SK-N-SH (cell line): ENCODE measurements at regions not wholly inside any gene's neighbourhood (a gene's known extent, or its start where the extent isn't known, plus 50 kb on each side); places are given as distances from the start of the nearest gene placed in this dataset.

ENCODE experiments used
- CTCF ChIA-PET: fragments of 300-600, 350-600 bp; formaldehyde crosslinking; extraction: SDS; loops from one replicate; lab custom pipeline; 2021; lab: Yijun Ruan, JAX
- POLR2A ChIA-PET: fragments of 350-600 bp; sonication (Branson Sonifier 250); formaldehyde crosslinking; extraction: SDS; loops from one replicate; lab custom pipeline; 2020; ENCODE audit warnings: antibody characterized with exemption, inconsistent platforms; lab: Yijun Ruan, JAX
- DNase-seq: peaks from one replicate; pipeline ENCODE4 v3.0.0; 2012
- H2AFZ ChIP-seq: fragments of 200-600 bp; sonication (generic); 2 replicates; pipeline ENCODE4 v1.8.1; 2016; ENCODE audit warnings: antibody characterized with exemption, mild to moderate bottlenecking, low read depth
- H3F3A ChIP-seq: fragments of 200-600 bp; sonication (generic); replicated peaks from 2 replicates; pipeline ENCODE3; 2016; ENCODE audit warnings: antibody characterized with exemption, mild to moderate bottlenecking; ENCODE audit not compliant: insufficient read depth
- H3K27ac ChIP-seq, 2 experiments: fragments of 200-500 bp in 1 of 2; fragments of 200-600 bp in 1 of 2; sonication (Bioruptor generic) in 1 of 2; sonication (generic), shearing (Covaris generic) in 1 of 2; 2 replicates each; pipeline versions ENCODE4 v1.5.1 to v1.6.1; 2014 to 2016; ENCODE audit warnings: low read depth in 2 of 2, inconsistent platforms in 1 of 2, low read length in 1 of 2, mild to moderate bottlenecking in 1 of 2, mixed read lengths in 1 of 2
- H3K27me3 ChIP-seq: fragments of 200-600 bp; sonication (generic), shearing (Covaris generic); 2 replicates; pipeline ENCODE4 v1.6.1; 2016; ENCODE audit warnings: mixed run types; ENCODE audit not compliant: insufficient read depth
- H3K36me3 ChIP-seq, 2 experiments: fragments of 200-500 bp in 1 of 2; fragments of 200-600 bp in 1 of 2; sonication (Bioruptor generic) in 1 of 2; sonication (generic) in 1 of 2; replicated peaks in 1 of 2; 2 replicates each; pipeline versions ENCODE3 to v1.5.1; 2014 to 2016; ENCODE audit warnings: low read length in 1 of 2, mild to moderate bottlenecking in 1 of 2; ENCODE audit not compliant: insufficient read depth in 2 of 2, control insufficient read depth in 1 of 2
- H3K4me1 ChIP-seq, 2 experiments: fragments of 200-500 bp in 1 of 2; fragments of 200-600 bp in 1 of 2; sonication (Bioruptor generic) in 1 of 2; sonication (generic), shearing (Covaris generic) in 1 of 2; 2 replicates each; pipeline versions ENCODE4 v1.5.1 to v1.6.1; 2014 to 2016; ENCODE audit warnings: low read depth in 1 of 2, low read length in 1 of 2, mixed run types in 1 of 2; ENCODE audit not compliant: insufficient read depth in 2 of 2, control insufficient read depth in 1 of 2
- H3K4me2 ChIP-seq: fragments of 200-600 bp; sonication (generic), shearing (Covaris generic); 2 replicates; pipeline ENCODE4 v1.6.1; 2017; ENCODE audit warnings: mixed run types
- H3K4me3 ChIP-seq, 2 experiments: fragments of 200-500 bp in 1 of 2; fragments of 200-600 bp in 1 of 2; sonication (Bioruptor generic) in 1 of 2; sonication (generic), shearing (Covaris generic) in 1 of 2; 2 replicates each; pipeline versions ENCODE4 v1.5.1 to v1.8.1; 2014 to 2016; ENCODE audit warnings: low read depth in 2 of 2, inconsistent platforms in 1 of 2, low read length in 1 of 2, mild to moderate bottlenecking in 1 of 2, mixed read lengths in 1 of 2, moderate library complexity in 1 of 2
- H3K79me2 ChIP-seq: fragments of 200-600 bp; sonication (generic); 2 replicates; pipeline ENCODE4 v1.8.1; 2017; ENCODE audit warnings: mild to moderate bottlenecking; ENCODE audit not compliant: insufficient read depth
- H3K9ac ChIP-seq: fragments of 200-600 bp; sonication (generic); 2 replicates; pipeline ENCODE4 v1.6.1; 2017; ENCODE audit warnings: mixed run types
- H3K9me2 ChIP-seq: fragments of 200-600 bp; sonication (generic); 2 replicates; pipeline ENCODE4 v1.6.1; 2017; ENCODE audit warnings: mixed run types
- H3K9me3 ChIP-seq: fragments of 200-600 bp; sonication (generic); 2 replicates; pipeline ENCODE4 v1.6.1; 2017; ENCODE audit warnings: mixed run types, mild to moderate bottlenecking, moderate library complexity
- H4K20me1 ChIP-seq: fragments of 200-600 bp; sonication (generic); 2 replicates; pipeline ENCODE4 v1.6.1; 2017; ENCODE audit warnings: mild to moderate bottlenecking, mixed run types; ENCODE audit not compliant: insufficient read depth
- CHD2 ChIP-seq: fragments of 150-350 bp; IDR thresholded peaks from 2 replicates; pipeline ENCODE4 v1.6.1; 2018; ENCODE audit warnings: low read length; ENCODE audit not compliant: partially characterized antibody
- ELF1 ChIP-seq: IDR thresholded peaks from 2 replicates; pipeline ENCODE4 v1.4.0; 2012
- EP300 ChIP-seq, 2 experiments: IDR thresholded peaks; 2 replicates each; pipeline versions ENCODE4 v1.4.0 to v1.6.1; 2012; ENCODE audit warnings: borderline replicate concordance in 1 of 2, low read depth in 1 of 2, low read length in 1 of 2
- FOSL2 ChIP-seq: IDR thresholded peaks from 2 replicates; pipeline ENCODE4 v1.4.0; 2012; ENCODE audit warnings: low read depth, mild to moderate bottlenecking, moderate library complexity, borderline replicate concordance
- FOXJ3 ChIP-seq: sonication (generic); formaldehyde crosslinking; IDR thresholded peaks from 2 replicates; pipeline ENCODE4 v1.5.1; 2020; ENCODE audit warnings: mild to moderate bottlenecking, missing genetic modification reagents
- FOXM1 ChIP-seq: IDR thresholded peaks from 2 replicates; pipeline ENCODE4 v1.4.0; 2012; ENCODE audit warnings: low read depth, mild to moderate bottlenecking
- GABPA ChIP-seq: IDR thresholded peaks from 2 replicates; pipeline ENCODE4 v1.4.0; 2012; ENCODE audit warnings: low read depth, mild to moderate bottlenecking
- GATA2 ChIP-seq: sonication (generic); formaldehyde crosslinking; IDR thresholded peaks from 2 replicates; pipeline ENCODE4 v1.5.0; 2020; ENCODE audit warnings: mild to moderate bottlenecking, missing genetic modification reagents
- IRF3 ChIP-seq: fragments of 150-350 bp; IDR thresholded peaks from 2 replicates; pipeline ENCODE4 v1.6.1; 2016; ENCODE audit warnings: mild to moderate bottlenecking, low read depth, low read length
- JUND ChIP-seq: IDR thresholded peaks from 2 replicates; pipeline ENCODE4 v1.4.0; 2012
- MAX ChIP-seq: IDR thresholded peaks from 2 replicates; pipeline ENCODE4 v1.4.0; 2012; ENCODE audit warnings: low read depth
- MXI1 ChIP-seq: IDR thresholded peaks from 2 replicates; pipeline ENCODE4 v1.6.1; 2012; ENCODE audit warnings: mild to moderate bottlenecking, low read depth, low read length, improper control_type of control experiment
- NFIC ChIP-seq: IDR thresholded peaks from 2 replicates; pipeline ENCODE4 v1.4.0; 2012; ENCODE audit warnings: borderline replicate concordance
- NRF1 ChIP-seq: IDR thresholded peaks from 2 replicates; pipeline ENCODE4 v1.6.1; 2012; ENCODE audit warnings: low read depth, mild to moderate bottlenecking, low read length
- PBX3 ChIP-seq: IDR thresholded peaks from 2 replicates; pipeline ENCODE4; 2012
- RCOR1 ChIP-seq: fragments of 150-350 bp; IDR thresholded peaks from 2 replicates; pipeline ENCODE4 v1.6.1; 2017; ENCODE audit warnings: antibody characterized with exemption, low read length
- RXRA ChIP-seq: IDR thresholded peaks from 2 replicates; pipeline ENCODE4 v1.4.0; 2012; ENCODE audit warnings: low read depth, mild to moderate bottlenecking, borderline replicate concordance
- SIN3A ChIP-seq: IDR thresholded peaks from 2 replicates; pipeline ENCODE4 v1.6.1; 2012; ENCODE audit warnings: low read depth, mild to moderate bottlenecking, low read length, moderate library complexity, borderline replicate concordance
- USF2 ChIP-seq: fragments of 150-350 bp; IDR thresholded peaks from 2 replicates; pipeline ENCODE4 v1.6.1; 2017; ENCODE audit warnings: antibody characterized with exemption, low read length, low read depth, borderline replicate concordance
- YY1 ChIP-seq: IDR thresholded peaks from 2 replicates; pipeline ENCODE4 v1.4.0; 2012; ENCODE audit warnings: low read depth, mild to moderate bottlenecking
- WGBS: methylation state at CpG from one replicate; pipeline ENCODE4 v1.1.6; 2017; ENCODE audit warnings: low lambda C conversion rate; 5-methylcytosine and 5-hydroxymethylcytosine counted together

- no peaks in the 10 kb centered on the region for H3F3A ChIP-seq
- H3K4me1 ChIP-seq: no peaks in the 10 kb centered on the region; a peak in 1 of 4 replicates
- no peaks in the 10 kb centered on the region for H3K9me2 ChIP-seq
- no peak overlapping the region for H3K4me3 ChIP-seq
- ChIA-PET POLR2A (no interaction called here), CTCF (interaction anchor here (0.9 to 1.2 kb wide), 3 partner anchors 27 to 632 kb away, joined by 3 read pairs; no protein-coding TSS in a partner anchor)
- TF ChIP-seq ELF1: no peak
- no peak for TF ChIP-seq SIN3A
- TF ChIP-seq MXI1: no peak
- no peak for TF ChIP-seq FOXJ3 (CRISPR knock-in tag)
- no peak for TF ChIP-seq GABPA
- TF ChIP-seq RCOR1: no peak
- no peak for TF ChIP-seq NRF1
- TF ChIP-seq FOSL2: no peak
- TF ChIP-seq JUND: no peak
- no peak for TF ChIP-seq USF2
- TF ChIP-seq RXRA: no peak
- TF ChIP-seq GATA2 (CRISPR knock-in tag): no peak
- no peak for TF ChIP-seq YY1
- no peak for TF ChIP-seq PBX3
- no peak for TF ChIP-seq FOXM1
- no peak for TF ChIP-seq CHD2
- TF ChIP-seq EP300 (IDR thresholded peaks at IDR 0.05; ENCODE audit: borderline replicate concordance in 1 of 2, low read depth in 1 of 2, low read length in 1 of 2): no peak
- TF ChIP-seq MAX: no peak
- TF ChIP-seq NFIC: no peak
- no peak for TF ChIP-seq IRF3
- WGBS: 35% methylated on average over 8 of the region's 8 CpGs
- H3K79me2 ChIP-seq: no peaks in the 10 kb centered on the region
- H3K4me2 ChIP-seq: no peak overlapping the region
- H2AFZ ChIP-seq: no peak overlapping the region
- H3K9ac ChIP-seq: no peak overlapping the region
- no peaks in the 10 kb centered on the region for H3K27me3 ChIP-seq
- H3K36me3 ChIP-seq: no peaks in the 10 kb centered on the region
- no peak overlapping the region for H3K27ac ChIP-seq
- H3K9me3 ChIP-seq: no peaks in the 10 kb centered on the region
- no peak for DNase-seq
- H4K20me1 ChIP-seq: no peaks in the 10 kb centered on the region
Observed at GRCh38 chr17:34486761-34487160, 92.6 kb upstream of the TMEM132E start.
